Gastroesophageal sphincter (tissue), 3 donors: ENCODE measurements at regions not wholly inside any gene's neighbourhood (a gene's known extent, or its start where the extent isn't known, plus 50 kb on each side); places are given as distances from the start of the nearest gene placed in this dataset.

Experiments
- CTCF ChIP-seq, 4 experiments: fragments of 200-600 bp in 2 of 4; fragments of 450-650 bp in 2 of 4; sonication (generic) in 1 of 4; IDR thresholded peaks; one replicate each; pipeline ENCODE4 v1.5.1; 2017 to 2019; ENCODE audit warnings: antibody characterized with exemption in 4 of 4, mild to moderate bottlenecking in 2 of 4, moderate library complexity in 2 of 4
- POLR2A ChIP-seq, 2 donors: fragments of 450-650 bp; IDR thresholded peaks; one replicate each; pipeline ENCODE4 v1.6.1; 2017; ENCODE audit warnings: antibody characterized with exemption in 2 of 2, mild to moderate bottlenecking in 2 of 2, moderate library complexity in 1 of 2

GRCh38 chr4:16952896-16953630 lies 54.6 kb upstream of the LDB2 start:
- TF ChIP-seq CTCF (IDR thresholded peaks at IDR 0.05) (no peak), POLR2A (IDR thresholded peaks at IDR 0.05) (no peak)
